RWPE1 (cell line): ENCODE measurements at regions not wholly inside any gene's neighbourhood (a gene's known extent, or its start where the extent isn't known, plus 50 kb on each side); places are given as distances from the start of the nearest gene placed in this dataset.

ENCODE experiments used
- CTCF ChIA-PET: fragments of 350-600 bp; sonication (Branson Sonifier 250); formaldehyde crosslinking; extraction: SDS; loops from one replicate; lab custom pipeline; 2021; lab: Yijun Ruan, JAX
- POLR2A ChIA-PET: fragments of 400-600 bp; formaldehyde crosslinking; extraction: SDS; loops from one replicate; lab custom pipeline; 2020; ENCODE audit warnings: antibody characterized with exemption; ENCODE audit not compliant: low non-redundant PET; lab: Yijun Ruan, JAX
- DNase-seq: peaks from one replicate; pipeline ENCODE4 v3.0.0; 2012; ENCODE audit warnings: low spot score
- H3K27ac ChIP-seq: fragments of 450-650 bp; 2 replicates; pipeline ENCODE4 v1.5.1; 2017
- CTCF ChIP-seq: fragments of 450-650 bp; conservative IDR thresholded peaks from 2 replicates; pipeline ENCODE4 v1.5.1; 2017; ENCODE audit warnings: low read depth, mild to moderate bottlenecking

GRCh38 chr9:126750941-126751725 lies 53.7 kb upstream of the ZBTB43 start:
- H3K27ac ChIP-seq = no peak overlapping the region
- ChIA-PET CTCF (interaction anchor here (0.6 to 3.0 kb wide), 2 partner anchors 45 to 1365 kb away, joined by 3 to 28 read pairs; no protein-coding TSS in a partner anchor), POLR2A (no interaction called here)
- no peak for TF ChIP-seq CTCF
- DNase-seq = no peak

- ChIA-PET POLR2A (no interaction called here), CTCF (interaction anchor here (3.0 kb wide), 1 partner anchor 47 kb away, joined by 28 read pairs; no protein-coding TSS in a partner anchor)
- no peak overlapping the region for H3K27ac ChIP-seq
- TF ChIP-seq CTCF = no peak
- DNase-seq = peak; percentile 44
These were observed 52.5 kb upstream of the ZBTB43 start for GRCh38 chr9:126752376-126752775.

GRCh38 chr9:126752881-126753670 lies 51.8 kb upstream of the ZBTB43 start:
- ChIA-PET POLR2A (interaction anchor here (1.2 kb wide), 1 partner anchor 30 kb away, joined by 3 read pairs; no protein-coding TSS in a partner anchor), CTCF (interaction anchor here (1.4 to 3.0 kb wide), 2 partner anchors 28 to 47 kb away, joined by 3 to 28 read pairs; no protein-coding TSS in a partner anchor)
- H3K27ac ChIP-seq = 0 out of 2 replicates have a peak overlapping the region, but pooled peaks have one; percentile 0
- no peak for TF ChIP-seq CTCF
- peak; percentile 76 for DNase-seq

- H3K27ac ChIP-seq = no peak overlapping the region
- no peak for TF ChIP-seq CTCF
- ChIA-PET CTCF (no interaction called here), POLR2A (interaction anchor here (0.5 kb wide), 1 partner anchor 35 kb away, joined by 3 read pairs; no protein-coding TSS in a partner anchor)
- DNase-seq = no peak
These were observed 50.2 kb upstream of the ZBTB43 start for GRCh38 chr9:126754436-126755316.
